ENCODE measurements at regions not wholly inside any gene's neighbourhood (a gene's known extent, or its start where the extent isn't known, plus 50 kb on each side); places are given as distances from the start of the nearest gene placed in this dataset.

DNA sequence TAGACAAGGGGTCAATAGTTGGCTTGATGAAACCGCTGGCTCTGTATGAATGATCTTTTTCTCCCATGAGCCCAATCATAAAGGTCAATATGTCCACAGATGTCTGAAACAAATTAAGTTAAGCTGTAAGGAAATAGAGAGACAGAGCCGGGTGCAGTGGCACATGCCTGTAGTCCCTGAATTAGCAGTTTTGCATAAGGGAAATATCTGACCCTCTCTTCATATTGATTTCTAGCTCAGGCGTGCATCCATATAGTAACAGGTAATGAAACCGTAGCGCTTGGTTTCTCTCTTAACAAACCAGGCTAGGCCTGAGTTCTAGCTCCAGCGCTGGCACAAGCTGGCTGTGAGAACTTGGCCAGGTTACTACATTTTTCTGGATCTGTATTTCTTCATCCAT lies 118.1 kb upstream of the ERCC6L2 start:
- Mint-ChIP-seq H3K27ac (no peak overlapping the region), H3K4me1 (ENCODE audit: low read depth) (peaks cover under 1% of the 10 kb centered on the region), H3K27me3 (ENCODE audit: low read depth) (peaks cover 60% of the 10 kb centered on the region), H3K4me3 (no peak overlapping the region), H3K36me3 (ENCODE audit: low read depth) (no peaks in the 10 kb centered on the region), H3K9me3 (no peaks in the 10 kb centered on the region)

DNA sequence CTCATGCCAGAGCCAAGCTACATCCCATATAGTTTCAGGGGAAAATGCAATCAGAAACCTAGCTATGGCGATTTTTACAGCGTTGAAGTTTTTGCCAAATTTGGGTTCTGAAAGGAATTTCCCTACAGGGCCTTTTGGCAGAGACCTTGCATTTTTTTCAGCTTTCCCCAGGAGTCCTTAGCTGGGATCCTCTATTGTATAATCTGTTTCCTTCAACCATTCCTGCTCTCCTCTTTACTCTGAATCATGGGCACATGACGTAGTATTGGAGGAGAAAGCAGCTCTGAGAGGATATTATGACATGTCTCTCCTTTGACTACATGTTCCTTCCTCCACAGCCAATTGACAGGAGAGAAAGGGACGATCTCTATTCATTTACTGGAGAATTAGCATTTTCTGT lies 118.5 kb upstream of the ERCC6L2 start:
- no peaks in the 10 kb centered on the region for H3K36me3 Mint-ChIP-seq (ENCODE audit: low read depth)
- peaks cover 61% of the 10 kb centered on the region for H3K27me3 Mint-ChIP-seq (ENCODE audit: low read depth)
- H3K4me1 Mint-ChIP-seq (ENCODE audit: low read depth) = no peaks in the 10 kb centered on the region

DNA sequence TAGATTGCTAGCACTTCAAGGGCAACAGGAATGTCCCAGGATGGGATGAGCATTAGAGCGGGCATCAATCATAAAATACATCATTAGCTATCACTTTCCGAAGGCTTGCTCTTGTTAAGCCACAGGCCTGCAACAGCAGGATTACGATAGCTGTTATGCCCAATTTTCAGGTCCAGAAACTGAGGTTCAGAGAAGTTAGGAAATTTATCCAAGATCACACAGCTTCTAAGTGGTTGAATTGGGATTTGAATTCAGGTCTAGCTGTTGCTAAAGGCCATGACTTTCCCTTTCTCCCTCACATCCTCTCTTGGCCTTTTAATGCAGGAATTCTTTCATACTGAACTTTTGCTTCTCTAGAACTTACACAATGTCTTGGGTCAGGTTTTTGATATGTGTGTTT lies 119.4 kb upstream of the ERCC6L2 start:
- Mint-ChIP-seq H3K4me1 (ENCODE audit: low read depth) (peaks cover 1% of the 10 kb centered on the region), H3K9me3 (no peaks in the 10 kb centered on the region), H3K27me3 (ENCODE audit: low read depth) (peaks cover 62% of the 10 kb centered on the region), H3K27ac (no peak overlapping the region), H3K4me3 (no peak overlapping the region), H3K36me3 (ENCODE audit: low read depth) (no peaks in the 10 kb centered on the region)

More for the DNA sequence above, 118.5 kb upstream of the ERCC6L2 start:
- no peak overlapping the region for H3K4me3 Mint-ChIP-seq
- H3K9me3 Mint-ChIP-seq = no peaks in the 10 kb centered on the region
- H3K27ac Mint-ChIP-seq = no peak overlapping the region

- Mint-ChIP-seq H3K36me3 (ENCODE audit: low read depth) (no peaks in the 10 kb centered on the region), H3K9me3 (no peaks in the 10 kb centered on the region), H3K4me1 (ENCODE audit: low read depth) (peaks cover 4% of the 10 kb centered on the region), H3K27me3 (ENCODE audit: low read depth) (peaks cover 66% of the 10 kb centered on the region), H3K27ac (no peak overlapping the region), H3K4me3 (no peak overlapping the region)
Observed at GRCh38 chr9:95755421-95755730, 120.1 kb upstream of the ERCC6L2 start.

DNA sequence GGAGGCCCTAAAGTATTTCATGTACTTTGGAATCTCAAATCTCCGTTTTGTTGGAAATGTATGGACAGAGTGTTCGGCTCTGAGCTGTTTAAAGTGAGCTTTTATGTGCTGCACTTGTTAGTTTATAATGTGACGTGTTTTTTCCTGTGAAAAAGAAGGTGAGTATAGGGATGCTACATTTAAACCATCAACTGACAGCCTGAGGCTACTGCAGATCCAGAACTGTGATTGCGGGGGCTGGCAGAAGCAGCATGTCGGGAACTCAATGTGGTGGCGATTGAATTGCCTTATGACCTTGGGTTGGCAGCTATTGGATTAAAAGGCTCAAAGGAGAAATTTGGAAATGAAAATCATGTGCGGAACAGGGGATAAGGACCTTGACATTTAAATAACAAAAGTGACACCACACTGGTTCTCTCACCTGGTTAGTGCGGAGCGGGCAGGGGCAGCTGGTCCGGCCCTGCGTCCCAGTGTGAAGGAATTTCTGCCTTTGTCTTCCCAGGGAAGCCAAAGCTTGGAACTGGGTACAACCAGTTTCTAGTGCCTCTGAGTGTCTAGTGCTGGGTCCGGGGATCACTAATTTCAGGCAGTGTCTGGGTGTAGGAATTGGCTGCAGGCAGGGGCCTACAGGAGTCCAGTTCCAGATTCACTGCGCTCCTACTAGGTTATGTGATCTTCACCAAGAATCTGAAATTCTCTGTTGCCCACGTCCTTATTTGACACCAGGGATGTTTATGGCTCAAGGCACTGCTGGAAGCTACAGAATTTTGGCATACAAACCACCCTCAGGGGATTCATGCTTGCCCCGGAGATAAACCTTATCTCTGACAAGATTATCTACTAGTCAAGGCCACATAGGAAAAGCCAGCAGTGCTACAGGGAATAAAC lies 120.7 kb upstream of the ERCC6L2 start:
- Mint-ChIP-seq H3K4me1 (ENCODE audit: low read depth) (peaks cover 7% of the 10 kb centered on the region), H3K9me3 (no peaks in the 10 kb centered on the region), H3K36me3 (ENCODE audit: low read depth) (no peaks in the 10 kb centered on the region), H3K27me3 (ENCODE audit: low read depth) (peaks cover 62% of the 10 kb centered on the region), H3K4me3 (no peak overlapping the region), H3K27ac (no peak overlapping the region)

DNA sequence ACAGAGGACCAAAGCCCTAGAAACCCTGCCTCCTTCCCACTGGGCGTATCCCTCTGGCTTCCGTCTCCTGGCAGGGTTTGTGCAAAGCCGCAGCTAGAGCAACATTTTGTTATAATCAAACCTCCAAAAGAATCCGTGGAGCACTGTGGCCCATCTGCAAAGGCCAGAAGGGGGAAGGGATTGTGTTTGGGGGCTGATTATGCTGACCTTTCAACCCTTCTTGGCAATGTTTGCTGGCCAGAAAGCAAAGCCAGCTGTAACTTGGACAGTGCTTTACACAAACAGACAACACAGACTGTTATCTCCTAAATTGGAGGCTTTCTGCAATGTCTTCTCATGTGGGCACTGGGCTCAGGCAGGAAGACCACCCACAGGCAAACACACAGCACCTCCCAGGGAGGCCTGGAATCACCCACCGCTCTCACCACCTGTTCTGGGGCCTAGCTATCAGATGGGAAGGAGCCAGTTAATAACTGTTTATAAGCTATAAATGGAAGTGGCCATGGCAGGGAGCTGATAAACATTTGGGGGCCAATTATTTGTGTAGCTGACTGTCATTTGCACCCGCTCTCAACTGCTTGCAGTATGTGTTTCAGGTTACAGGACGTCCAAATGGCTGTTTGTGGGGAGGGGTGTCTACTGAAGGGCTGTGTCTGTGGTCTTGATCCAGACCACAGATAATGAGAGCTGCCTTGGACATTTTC lies 121.6 kb upstream of the ERCC6L2 start:
- no peak overlapping the region for H3K4me3 Mint-ChIP-seq
- H3K36me3 Mint-ChIP-seq (ENCODE audit: low read depth) = no peaks in the 10 kb centered on the region
- H3K4me1 Mint-ChIP-seq (ENCODE audit: low read depth) = peaks cover 7% of the 10 kb centered on the region
- H3K27me3 Mint-ChIP-seq (ENCODE audit: low read depth) = peaks cover 55% of the 10 kb centered on the region
- H3K9me3 Mint-ChIP-seq = no peaks in the 10 kb centered on the region
- no peak overlapping the region for H3K27ac Mint-ChIP-seq

DNA sequence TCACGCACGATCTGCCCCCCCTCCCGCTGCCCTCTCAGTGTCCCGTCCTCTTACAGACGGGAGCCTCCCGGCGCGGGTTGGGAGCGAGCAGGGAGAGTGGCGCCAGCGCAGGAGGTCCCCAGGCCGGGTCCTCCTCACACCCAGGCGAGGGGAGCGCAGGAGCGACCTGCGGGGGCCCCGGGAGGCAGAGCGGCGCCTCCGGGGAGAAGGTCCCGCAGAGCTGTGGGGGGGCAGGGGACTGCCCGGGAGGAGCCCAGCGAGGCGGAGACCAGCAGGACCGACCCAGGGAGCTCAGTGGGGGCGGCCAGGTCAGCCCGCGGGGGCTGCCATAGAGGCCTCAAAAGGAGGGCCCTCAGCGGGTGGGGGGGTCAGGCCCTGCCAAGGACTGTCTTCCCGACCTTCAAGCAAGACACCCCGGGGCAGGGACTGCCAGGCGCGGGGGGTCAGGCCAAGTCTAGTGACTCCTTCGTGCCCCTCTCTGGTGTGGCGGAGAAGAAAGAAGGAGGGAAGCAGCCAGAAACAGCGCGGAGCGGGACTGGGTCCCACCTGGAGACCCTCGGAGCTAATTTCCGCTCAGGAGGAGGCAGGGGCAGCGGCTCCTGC lies 123.3 kb upstream of the ERCC6L2 start:
- Mint-ChIP-seq H3K9me3 (no peaks in the 10 kb centered on the region), H3K27me3 (ENCODE audit: low read depth) (peaks cover 62% of the 10 kb centered on the region), H3K36me3 (ENCODE audit: low read depth) (peaks cover 4% of the 10 kb centered on the region), H3K27ac (no peak overlapping the region), H3K4me3 (no peak overlapping the region), H3K4me1 (ENCODE audit: low read depth) (peaks cover 11% of the 10 kb centered on the region)

DNA sequence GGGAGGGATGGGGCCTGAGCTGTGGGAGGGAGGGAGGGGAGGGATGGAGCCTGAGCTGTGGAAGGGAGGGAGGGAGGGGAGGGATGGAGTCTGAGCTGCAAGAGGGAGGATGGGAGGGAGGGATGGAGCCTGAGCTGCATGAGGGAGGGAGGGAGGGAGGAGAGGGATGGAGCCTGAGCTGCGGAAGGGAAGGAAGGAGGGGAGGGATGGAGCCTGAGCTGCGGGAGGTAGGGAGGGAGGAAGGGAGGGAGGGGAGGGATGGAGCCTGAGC lies 124.0 kb upstream of the ERCC6L2 start:
- Mint-ChIP-seq H3K4me3 (no peak overlapping the region), H3K27me3 (ENCODE audit: low read depth) (peaks cover 59% of the 10 kb centered on the region), H3K36me3 (ENCODE audit: low read depth) (peaks cover 4% of the 10 kb centered on the region), H3K4me1 (ENCODE audit: low read depth) (peaks cover 11% of the 10 kb centered on the region), H3K27ac (no peak overlapping the region), H3K9me3 (no peaks in the 10 kb centered on the region)

- Mint-ChIP-seq H3K27ac (no peak overlapping the region), H3K4me1 (ENCODE audit: low read depth) (peaks cover 11% of the 10 kb centered on the region), H3K27me3 (ENCODE audit: low read depth) (peaks cover 59% of the 10 kb centered on the region), H3K9me3 (no peaks in the 10 kb centered on the region), H3K36me3 (ENCODE audit: low read depth) (peaks cover 4% of the 10 kb centered on the region), H3K4me3 (no peak overlapping the region)
Observed at GRCh38 chr9:95750725-95751519, 124.6 kb upstream of the ERCC6L2 start.

- Mint-ChIP-seq H3K4me3 (no peak overlapping the region), H3K27ac (no peak overlapping the region), H3K36me3 (ENCODE audit: low read depth) (peaks cover 4% of the 10 kb centered on the region), H3K9me3 (no peaks in the 10 kb centered on the region), H3K4me1 (ENCODE audit: low read depth) (peaks cover 11% of the 10 kb centered on the region), H3K27me3 (ENCODE audit: low read depth) (peaks cover 60% of the 10 kb centered on the region)
Observed at GRCh38 chr9:95749493-95749892, 126.0 kb upstream of the ERCC6L2 start.

DNA sequence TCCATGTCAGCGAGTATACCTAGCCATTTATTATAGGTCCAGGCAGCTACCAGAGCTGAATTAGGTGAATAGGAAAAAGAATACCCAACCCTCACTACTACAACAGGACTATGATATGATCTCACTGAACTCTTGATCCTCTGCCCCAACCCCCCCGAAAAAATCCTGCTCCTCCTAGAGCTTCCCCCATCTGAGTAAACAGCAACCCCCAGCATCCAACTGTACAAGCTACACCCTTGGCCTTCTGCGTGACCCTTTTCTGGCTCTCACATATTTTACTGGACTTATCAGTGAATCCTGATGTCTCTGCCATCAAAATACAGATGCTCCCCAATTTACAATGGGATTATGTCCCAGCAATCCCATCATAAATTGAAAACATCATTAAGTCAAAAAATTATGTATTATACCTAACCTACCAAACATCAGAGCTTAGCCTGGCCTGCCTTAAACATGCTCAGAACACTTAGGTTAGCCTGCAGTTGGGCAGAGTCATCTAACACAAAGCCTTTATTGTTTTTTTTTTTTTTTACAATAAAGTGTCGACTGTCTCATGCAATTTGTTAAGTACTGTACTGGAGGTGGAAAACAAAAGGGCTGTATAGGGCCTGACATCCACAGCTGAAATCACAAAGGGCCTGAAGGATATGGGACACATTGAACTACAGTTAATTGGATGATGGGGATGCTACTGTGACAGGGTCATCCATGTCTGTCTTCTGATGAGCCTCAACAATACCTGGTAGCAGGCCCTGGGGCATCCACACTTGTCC lies 128.9 kb upstream of the ERCC6L2 start:
- H3K27me3 Mint-ChIP-seq (ENCODE audit: low read depth) = peaks cover 63% of the 10 kb centered on the region
- no peak overlapping the region for H3K27ac Mint-ChIP-seq

GRCh38 chr9:95742821-95743220 lies 132.7 kb upstream of the ERCC6L2 start:
- H3K27me3 Mint-ChIP-seq (ENCODE audit: low read depth) = peaks cover 64% of the 10 kb centered on the region
- no peak overlapping the region for H3K27ac Mint-ChIP-seq
- peaks cover 3% of the 10 kb centered on the region for H3K36me3 Mint-ChIP-seq (ENCODE audit: low read depth)
- no peak overlapping the region for H3K4me3 Mint-ChIP-seq
- H3K9me3 Mint-ChIP-seq = no peaks in the 10 kb centered on the region
- peaks cover 6% of the 10 kb centered on the region for H3K4me1 Mint-ChIP-seq (ENCODE audit: low read depth)

More for the DNA sequence above, 128.9 kb upstream of the ERCC6L2 start:
- no peaks in the 10 kb centered on the region for H3K9me3 Mint-ChIP-seq
- no peak overlapping the region for H3K4me3 Mint-ChIP-seq
- H3K4me1 Mint-ChIP-seq (ENCODE audit: low read depth) = peaks cover 11% of the 10 kb centered on the region
- peaks cover 4% of the 10 kb centered on the region for H3K36me3 Mint-ChIP-seq (ENCODE audit: low read depth)

DNA sequence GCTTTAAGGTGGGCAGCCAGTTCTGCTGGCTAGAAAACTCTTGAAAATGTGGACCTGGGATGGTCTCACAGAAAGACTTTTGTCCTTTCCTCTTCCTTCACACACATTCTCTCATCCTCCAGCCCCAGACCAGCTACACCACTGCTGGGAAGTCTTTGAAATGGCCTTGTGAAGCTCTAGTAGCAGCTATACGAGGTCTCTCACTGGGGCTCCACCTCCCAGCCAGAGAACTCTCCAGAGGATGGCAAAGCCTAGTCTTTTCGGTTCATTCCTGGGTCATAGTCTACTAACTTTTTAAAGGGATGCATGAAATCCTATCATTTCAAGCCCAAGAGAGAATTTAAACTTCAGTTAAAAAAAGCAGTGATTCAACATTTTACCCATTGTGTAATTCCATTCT lies 133.9 kb upstream of the ERCC6L2 start:
- no peak overlapping the region for H3K4me3 Mint-ChIP-seq
- no peaks in the 10 kb centered on the region for H3K9me3 Mint-ChIP-seq
- peaks cover 54% of the 10 kb centered on the region for H3K27me3 Mint-ChIP-seq (ENCODE audit: low read depth)
- peaks cover 6% of the 10 kb centered on the region for H3K4me1 Mint-ChIP-seq (ENCODE audit: low read depth)
- no peak overlapping the region for H3K27ac Mint-ChIP-seq
- peaks cover 3% of the 10 kb centered on the region for H3K36me3 Mint-ChIP-seq (ENCODE audit: low read depth)
